Activated T-cell treated with anti-CD3 and anti-CD28 coated beads, Interleukin-2, amount 50 U/mL, for 72 hours (primary cell): ENCODE measurements at regions not wholly inside any gene's neighbourhood (a gene's known extent, or its start where the extent isn't known, plus 50 kb on each side); places are given as distances from the start of the nearest gene placed in this dataset.

ENCODE experiments used
- ATAC-seq, 2 donors: fragments of 150-1000 bp; cut with Tn5 transposase; replicated peaks in 1 of 2; 2 replicates each; pipeline ENCODE4 v1.10.0; 2021; ENCODE audit warnings: moderate library complexity in 2 of 2, mild to moderate bottlenecking in 1 of 2
- DNase-seq, 2 donors: peaks; one replicate each; pipeline ENCODE4 v3.0.0; 2021 to 2022; ENCODE audit warnings: mixed read lengths in 1 of 2
- H3K27ac Mint-ChIP-seq: one replicate; pipeline ENCODE4 v1.8.0; 2022; ENCODE audit warnings: mild to moderate bottlenecking, moderate library complexity, mixed read lengths
- H3K27me3 Mint-ChIP-seq: one replicate; pipeline ENCODE4 v1.8.0; 2022; ENCODE audit warnings: low read depth, mixed read lengths
- H3K36me3 Mint-ChIP-seq, 2 donors: one replicate each; pipeline ENCODE4 v1.8.0; 2022; ENCODE audit warnings: mixed read lengths in 2 of 2, mild to moderate bottlenecking in 1 of 2; ENCODE audit not compliant: insufficient read depth in 2 of 2
- H3K4me1 Mint-ChIP-seq: one replicate; pipeline ENCODE4 v1.8.0; 2022; ENCODE audit warnings: low read depth, mixed read lengths
- H3K4me3 Mint-ChIP-seq, 2 donors: one replicate each; pipeline ENCODE4 v1.8.0; 2022; ENCODE audit warnings: mild to moderate bottlenecking in 2 of 2, mixed read lengths in 2 of 2, moderate library complexity in 2 of 2
- H3K9me3 Mint-ChIP-seq, 2 donors: one replicate each; pipeline ENCODE4 v1.8.0; 2022; ENCODE audit warnings: mixed read lengths in 2 of 2

- Mint-ChIP-seq H3K27me3 (no peaks in the 10 kb centered on the region), H3K4me3 (no peak overlapping the region)
These were observed 596.1 kb downstream of the QKI start for GRCh38 chr6:164010441-164011103.

GRCh38 chr6:164008902-164009301, 594.4 kb downstream of the QKI start:
- Mint-ChIP-seq H3K27ac (no peak overlapping the region), H3K36me3 (no peaks in the 10 kb centered on the region), H3K4me3 (no peak overlapping the region), H3K27me3 (peaks cover 4% of the 10 kb centered on the region), H3K9me3 (no peaks in the 10 kb centered on the region), H3K4me1 (no peaks in the 10 kb centered on the region)
- no peak for ATAC-seq
- DNase-seq, result no peak

More at GRCh38 chr6:164010441-164011103, 596.1 kb downstream of the QKI start:
- H3K27ac Mint-ChIP-seq, result no peak overlapping the region
- ATAC-seq, result no peak
- H3K9me3 Mint-ChIP-seq, result no peaks in the 10 kb centered on the region
- DNase-seq, result no peak
- no peaks in the 10 kb centered on the region for H3K36me3 Mint-ChIP-seq
- no peaks in the 10 kb centered on the region for H3K4me1 Mint-ChIP-seq

GRCh38 chr6:164007881-164008280, 593.4 kb downstream of the QKI start:
- H3K36me3 Mint-ChIP-seq, result no peaks in the 10 kb centered on the region
- peaks cover 5% of the 10 kb centered on the region for H3K27me3 Mint-ChIP-seq
- no peaks in the 10 kb centered on the region for H3K4me1 Mint-ChIP-seq
- DNase-seq (no peak), ATAC-seq (no peak)
- no peak overlapping the region for H3K4me3 Mint-ChIP-seq
- peaks cover 0 to under 1% of the 10 kb centered on the region in 2 donors for H3K9me3 Mint-ChIP-seq
- H3K27ac Mint-ChIP-seq, result no peak overlapping the region

GRCh38 chr6:164006459-164006858, 591.9 kb downstream of the QKI start:
- DNase-seq, result no peak
- H3K27ac Mint-ChIP-seq, result no peak overlapping the region
- no peak overlapping the region for H3K4me3 Mint-ChIP-seq
- ATAC-seq, result no peak
- H3K9me3 Mint-ChIP-seq, result peaks cover 3 to 5% of the 10 kb centered on the region in 2 donors
- no peaks in the 10 kb centered on the region for H3K4me1 Mint-ChIP-seq
- H3K27me3 Mint-ChIP-seq, result peaks cover 5% of the 10 kb centered on the region
- no peaks in the 10 kb centered on the region for H3K36me3 Mint-ChIP-seq

- Mint-ChIP-seq H3K4me3 (no peak overlapping the region), H3K36me3 (no peaks in the 10 kb centered on the region), H3K4me1 (no peaks in the 10 kb centered on the region), H3K9me3 (peaks cover 3 to 5% of the 10 kb centered on the region in 2 donors), H3K27ac (no peak overlapping the region), H3K27me3 (peaks cover 5% of the 10 kb centered on the region)
- ATAC-seq (no peak), DNase-seq (no peak)
These were observed 590.6 kb downstream of the QKI start for GRCh38 chr6:164005004-164005711.

- H3K4me3 Mint-ChIP-seq, result no peak overlapping the region
- no peaks in the 10 kb centered on the region for H3K36me3 Mint-ChIP-seq
- ATAC-seq (no peak), DNase-seq (no peak)
- peaks cover 3 to 5% of the 10 kb centered on the region in 2 donors for H3K9me3 Mint-ChIP-seq
- no peak overlapping the region for H3K27ac Mint-ChIP-seq
- H3K4me1 Mint-ChIP-seq, result no peaks in the 10 kb centered on the region
- H3K27me3 Mint-ChIP-seq, result peaks cover 5% of the 10 kb centered on the region
These were observed 585.8 kb downstream of the QKI start for GRCh38 chr6:164000276-164000675.

- DNase-seq (no peak), ATAC-seq (no peak)
- Mint-ChIP-seq H3K4me1 (no peaks in the 10 kb centered on the region), H3K27ac (no peak overlapping the region), H3K9me3 (peaks cover 3 to 5% of the 10 kb centered on the region in 2 donors), H3K4me3 (no peak overlapping the region), H3K36me3 (no peaks in the 10 kb centered on the region), H3K27me3 (peaks cover 5% of the 10 kb centered on the region)
These were observed 585.1 kb downstream of the QKI start for GRCh38 chr6:163999475-164000125.

- ATAC-seq (no peak), DNase-seq (no peak)
- H3K27ac Mint-ChIP-seq, result no peak overlapping the region
- peaks cover 3 to 5% of the 10 kb centered on the region in 2 donors for H3K9me3 Mint-ChIP-seq
- H3K36me3 Mint-ChIP-seq, result no peaks in the 10 kb centered on the region
- no peaks in the 10 kb centered on the region for H3K4me1 Mint-ChIP-seq
- H3K27me3 Mint-ChIP-seq, result no peaks in the 10 kb centered on the region
- no peak overlapping the region for H3K4me3 Mint-ChIP-seq
These were observed 584.0 kb downstream of the QKI start for GRCh38 chr6:163998496-163998895.

- no peak for DNase-seq
- H3K4me3 Mint-ChIP-seq, result no peak overlapping the region
- H3K9me3 Mint-ChIP-seq, result no peaks in the 10 kb centered on the region
- no peak for ATAC-seq
- no peaks in the 10 kb centered on the region for H3K36me3 Mint-ChIP-seq
- H3K4me1 Mint-ChIP-seq, result no peaks in the 10 kb centered on the region
- no peak overlapping the region for H3K27ac Mint-ChIP-seq
- H3K27me3 Mint-ChIP-seq, result no peaks in the 10 kb centered on the region
These were observed 582.0 kb downstream of the QKI start for GRCh38 chr6:163996491-163996890.

GRCh38 chr6:163994566-163994965, 580.0 kb downstream of the QKI start:
- Mint-ChIP-seq H3K9me3 (no peaks in the 10 kb centered on the region), H3K27ac (no peak overlapping the region), H3K36me3 (no peaks in the 10 kb centered on the region), H3K27me3 (no peaks in the 10 kb centered on the region), H3K4me1 (no peaks in the 10 kb centered on the region), H3K4me3 (no peak overlapping the region)
- ATAC-seq (no peak), DNase-seq (no peak)

GRCh38 chr6:163992701-163993100, 578.2 kb downstream of the QKI start:
- Mint-ChIP-seq H3K4me3 (no peak overlapping the region), H3K27me3 (peaks cover 8% of the 10 kb centered on the region), H3K9me3 (no peaks in the 10 kb centered on the region), H3K36me3 (no peaks in the 10 kb centered on the region), H3K4me1 (no peaks in the 10 kb centered on the region), H3K27ac (no peak overlapping the region)
- ATAC-seq (no peak), DNase-seq (no peak)

- no peak for ATAC-seq
- Mint-ChIP-seq H3K27ac (no peak overlapping the region), H3K9me3 (no peaks in the 10 kb centered on the region), H3K4me3 (no peak overlapping the region), H3K4me1 (no peaks in the 10 kb centered on the region), H3K36me3 (no peaks in the 10 kb centered on the region), H3K27me3 (peaks cover 8% of the 10 kb centered on the region)
- no peak for DNase-seq
These were observed 577.5 kb downstream of the QKI start for GRCh38 chr6:163992056-163992455.

- DNase-seq (no peak), ATAC-seq (no peak)
- H3K27ac Mint-ChIP-seq, result no peak overlapping the region
- H3K27me3 Mint-ChIP-seq, result peaks cover 8% of the 10 kb centered on the region
- no peaks in the 10 kb centered on the region for H3K36me3 Mint-ChIP-seq
- no peaks in the 10 kb centered on the region for H3K9me3 Mint-ChIP-seq
- no peak overlapping the region for H3K4me3 Mint-ChIP-seq
- H3K4me1 Mint-ChIP-seq, result no peaks in the 10 kb centered on the region
These were observed 576.8 kb downstream of the QKI start for GRCh38 chr6:163991321-163991720.
